ENCODE measurements at regions not wholly inside any gene's neighbourhood (a gene's known extent, or its start where the extent isn't known, plus 50 kb on each side); places are given as distances from the start of the nearest gene placed in this dataset.
"Not testable (repeated sequence)": the region's sequence is repeated elsewhere in the genome, so short reads cannot be mapped to it uniquely, and the experiment has no call there.

DNA sequence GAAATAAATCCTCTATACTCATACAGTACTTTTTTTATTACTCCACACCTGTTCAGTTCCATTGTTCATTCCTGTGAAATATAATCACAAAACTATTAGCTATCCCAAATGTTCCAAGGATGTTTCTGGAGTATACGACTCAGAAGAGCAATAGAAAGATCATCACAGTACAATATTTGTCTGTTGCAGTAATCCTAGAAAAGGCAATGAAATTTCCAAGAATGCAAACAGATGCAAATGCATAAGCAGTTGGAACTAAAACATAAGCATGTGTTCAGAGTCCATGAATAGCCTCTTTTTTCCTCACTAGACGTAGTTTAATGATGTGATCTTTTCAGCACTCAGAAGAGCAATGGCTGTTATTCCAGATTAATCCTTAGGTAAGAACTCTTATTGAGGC, 55.2 kb downstream of the RTL3 start:
- DNase-seq (ENCODE audit: low read depth in 1 of 2, low spot score in 1 of 2): no peak

DNA sequence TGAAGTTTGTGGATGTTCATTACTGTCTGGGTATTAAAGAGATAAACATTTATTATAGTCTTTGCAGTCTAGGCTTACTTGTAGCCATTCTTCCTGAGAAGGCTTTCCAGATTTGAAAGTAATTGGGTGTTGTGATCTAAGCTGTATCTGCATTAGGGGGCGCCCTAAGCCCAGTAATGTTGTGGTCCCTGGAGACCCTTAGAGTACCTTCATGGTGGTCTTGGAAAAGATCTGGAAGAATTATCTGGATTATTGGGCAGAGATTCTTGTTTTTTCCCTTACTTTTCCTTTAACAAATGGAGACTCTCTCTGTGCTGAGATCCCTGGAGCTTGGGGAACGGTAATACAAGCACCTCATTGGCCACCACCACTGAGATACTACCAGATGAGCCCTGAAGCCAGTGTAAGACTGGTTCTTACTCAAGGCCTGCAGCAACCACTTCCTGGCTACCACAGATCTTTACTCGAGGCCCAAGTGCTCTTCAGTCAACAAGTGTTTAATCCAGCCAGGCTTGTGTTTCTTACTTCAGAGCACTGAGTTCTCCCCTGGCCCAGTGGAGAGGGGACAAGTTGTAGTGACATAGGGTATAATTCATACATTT, 63.1 kb downstream of the RTL3 start:
- no peak for DNase-seq (ENCODE audit: low read depth in 1 of 2, low spot score in 1 of 2)

DNA sequence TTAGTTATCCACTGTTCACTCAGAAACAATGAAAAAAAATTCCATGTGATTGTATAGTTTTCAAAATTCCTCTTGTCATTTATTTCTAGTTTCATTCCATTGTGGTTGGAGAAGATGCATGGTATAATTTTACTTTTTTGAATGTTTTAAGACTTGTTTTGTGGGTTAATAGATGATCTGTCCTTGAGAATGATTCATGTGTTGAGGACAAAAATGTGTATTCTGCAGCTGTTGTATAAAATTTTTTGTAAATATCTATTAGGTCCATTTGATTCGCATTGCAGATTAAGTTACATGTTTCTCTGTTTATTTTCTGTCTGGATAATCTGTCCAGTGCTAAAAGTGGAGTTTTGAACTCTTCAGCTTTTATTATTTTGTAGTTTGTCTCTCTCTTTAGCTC, 65.4 kb downstream of the RTL3 start:
- no peak for DNase-seq (ENCODE audit: low read depth in 1 of 2, low spot score in 1 of 2)

GRCh38 chrX:78592030-78592429, 67.1 kb downstream of the RTL3 start:
- DNase-seq (ENCODE audit: low read depth in 1 of 2, low spot score in 1 of 2): no peak

DNA sequence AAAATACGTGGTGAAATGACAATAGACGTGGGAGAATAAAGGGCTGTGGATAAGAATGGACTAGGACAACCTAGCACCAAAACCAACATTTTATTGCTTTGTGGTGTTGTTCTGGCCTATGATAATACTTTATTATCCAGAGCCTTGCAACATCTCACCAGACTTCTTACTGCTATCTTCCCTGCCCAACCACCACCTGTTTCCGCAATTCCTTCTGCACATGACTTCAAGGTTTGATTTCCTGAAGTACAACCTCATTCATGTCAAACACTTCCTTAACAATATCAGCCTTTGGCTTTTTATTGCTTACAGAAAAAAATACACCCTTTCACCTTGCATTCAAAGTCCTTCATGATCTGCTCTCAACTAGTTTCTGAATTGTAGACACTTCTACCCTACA, 84.8 kb downstream of the RTL3 start:
- DNase-seq (ENCODE audit: low read depth in 1 of 2, low spot score in 1 of 2): no peak

- DNase-seq (ENCODE audit: low read depth in 1 of 2, low spot score in 1 of 2): no peak
Measured at GRCh38 chrX:78573630-78574029, 85.5 kb downstream of the RTL3 start.

DNA sequence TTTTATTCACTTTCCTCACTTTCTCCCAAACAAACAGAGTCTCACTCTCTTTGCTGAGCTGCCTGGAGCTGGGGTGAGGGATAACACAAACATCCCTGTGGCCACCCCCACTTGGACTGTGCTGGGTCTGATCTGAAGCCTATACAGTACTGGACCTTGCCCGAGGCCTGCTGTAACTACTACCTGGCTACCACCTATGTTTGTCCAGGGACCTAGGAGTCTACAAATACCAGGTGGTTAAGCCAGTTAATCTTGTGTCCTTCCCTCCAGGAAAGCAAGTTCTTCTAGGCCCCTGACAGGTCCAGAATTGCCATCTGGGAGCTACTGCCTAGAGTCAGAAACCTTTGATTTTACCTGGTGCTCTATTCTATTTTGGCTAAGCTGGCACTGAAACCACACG, 87.3 kb downstream of the RTL3 start:
- no peak for DNase-seq (ENCODE audit: low read depth in 1 of 2, low spot score in 1 of 2)

DNA sequence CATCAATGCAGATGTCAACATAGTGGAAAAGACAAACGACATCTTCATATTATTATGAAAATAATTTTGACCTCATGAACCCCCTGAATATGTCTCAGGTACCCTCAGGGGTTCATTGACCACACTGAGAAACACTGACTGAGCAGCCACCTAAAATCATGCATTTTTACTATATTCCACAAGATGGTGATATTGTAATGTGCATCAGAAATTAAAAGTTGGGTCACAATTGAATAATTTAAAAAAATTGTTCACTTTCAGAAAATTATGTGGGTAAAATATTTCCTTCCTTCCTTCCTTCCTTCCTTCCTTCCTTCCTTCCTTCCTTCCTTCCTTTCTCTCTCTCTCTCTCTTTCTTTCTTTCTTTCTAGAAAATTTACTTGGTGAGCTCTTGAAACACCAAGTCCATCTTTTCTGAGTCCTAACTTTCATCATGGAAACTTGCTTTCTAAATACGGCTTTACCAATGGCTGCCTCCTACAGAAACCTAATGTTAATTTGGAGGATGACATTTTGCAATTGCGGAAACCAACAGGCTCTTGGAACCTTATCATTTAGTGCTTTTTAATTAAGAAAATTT, 103.6 kb downstream of the RTL3 start:
- no peak for DNase-seq (ENCODE audit: low read depth in 1 of 2, low spot score in 1 of 2)

DNA sequence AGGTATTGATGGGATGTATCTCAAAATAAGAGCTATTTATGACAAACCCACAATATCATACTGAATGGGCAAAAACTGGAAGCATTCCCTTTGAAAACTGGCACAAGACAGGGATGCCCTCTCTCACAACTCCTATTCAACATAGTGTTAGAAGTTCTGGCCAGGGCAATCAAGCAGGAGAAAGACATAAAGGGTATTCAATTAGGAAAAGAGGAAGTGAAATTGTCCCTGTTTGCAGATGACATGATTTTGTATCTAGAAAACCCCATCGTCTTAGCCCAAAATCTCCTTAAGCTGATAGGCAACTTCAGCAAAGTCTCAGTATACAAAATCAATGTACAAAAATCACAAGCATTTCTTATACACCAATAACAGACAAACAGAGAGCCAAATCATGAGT, 106.5 kb downstream of the RTL3 start:
- DNase-seq (ENCODE audit: low read depth in 1 of 2, low spot score in 1 of 2): not testable (repeated sequence)

- no peak for DNase-seq (ENCODE audit: low read depth in 1 of 2, low spot score in 1 of 2)
Measured at GRCh38 chrX:78548012-78548411, 111.1 kb downstream of the RTL3 start.

GRCh38 chrX:78545233-78545632, 113.9 kb downstream of the RTL3 start:
- no peak for DNase-seq (ENCODE audit: low read depth in 1 of 2, low spot score in 1 of 2)

DNA sequence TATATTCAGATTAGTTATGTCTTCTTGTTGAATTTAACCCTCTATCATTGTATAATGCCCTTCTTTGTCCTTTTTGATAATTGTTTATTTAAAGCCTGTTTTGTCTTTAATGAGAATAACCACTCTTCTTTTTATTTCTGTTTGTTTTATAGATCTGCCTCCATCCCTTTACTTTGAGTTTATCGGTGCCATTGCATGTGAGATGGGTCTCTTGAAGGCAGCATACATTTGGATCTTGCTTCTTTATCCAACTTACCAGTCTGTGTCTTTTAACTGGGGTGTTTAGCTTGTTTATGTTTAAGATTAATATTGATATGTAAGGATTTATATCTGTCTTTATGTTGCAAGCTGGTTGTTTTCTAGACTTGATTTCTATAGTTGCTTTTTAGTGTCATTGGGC, 115.8 kb downstream of the RTL3 start:
- no peak for DNase-seq (ENCODE audit: low read depth in 1 of 2, low spot score in 1 of 2)

GRCh38 chrX:78540171-78540570, 119.0 kb downstream of the RTL3 start:
- DNase-seq (ENCODE audit: low read depth in 1 of 2, low spot score in 1 of 2): no peak

DNA sequence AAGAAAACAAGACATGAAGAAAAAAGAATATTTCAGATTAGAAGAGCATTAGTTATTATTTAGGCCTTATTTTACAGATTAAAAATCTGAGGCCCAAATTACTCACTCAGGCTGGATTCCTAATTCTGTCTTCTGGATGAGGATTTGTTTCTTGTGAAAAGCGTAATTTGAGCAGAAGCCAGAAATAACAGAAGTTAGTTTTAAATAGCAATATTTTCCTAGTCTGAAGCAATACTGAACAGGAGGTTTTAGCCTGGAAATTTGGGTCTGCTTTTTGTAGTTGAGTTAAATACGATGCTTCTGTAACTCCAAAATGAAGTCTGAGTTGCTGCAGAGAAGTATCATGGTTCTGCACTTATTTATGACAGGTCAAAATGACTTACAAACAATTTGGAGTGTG, 124.9 kb downstream of the RTL3 start:
- DNase-seq (ENCODE audit: low read depth in 1 of 2, low spot score in 1 of 2): no peak

DNA sequence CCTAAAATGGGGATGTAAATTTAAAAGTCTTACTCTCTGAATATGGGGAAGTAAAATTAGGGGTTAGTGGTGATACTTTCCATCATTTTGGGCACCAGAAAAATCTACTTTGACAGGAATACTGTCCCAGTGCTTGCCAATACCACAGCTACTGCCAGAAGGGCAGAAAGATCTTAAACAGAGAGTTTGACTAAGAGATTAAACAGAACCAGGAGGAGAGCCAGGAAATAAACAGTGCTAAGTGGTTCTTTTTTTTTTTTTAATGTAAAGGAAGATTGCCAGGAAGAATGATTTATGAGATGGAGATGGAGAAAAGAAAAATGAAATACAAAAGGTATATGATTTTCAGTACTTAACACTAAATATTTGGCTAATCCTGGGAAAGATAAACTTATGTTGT, 126.8 kb downstream of the RTL3 start:
- DNase-seq (ENCODE audit: low read depth in 1 of 2, low spot score in 1 of 2): no peak

GRCh38 chrX:78527818-78528217, 131.3 kb downstream of the RTL3 start:
- no peak for DNase-seq (ENCODE audit: low read depth in 1 of 2, low spot score in 1 of 2)

- peak in 1 of 2 donors; percentile 17 for DNase-seq (ENCODE audit: low read depth in 1 of 2, low spot score in 1 of 2)
Measured at GRCh38 chrX:78527263-78527662, 131.9 kb downstream of the RTL3 start.

DNA sequence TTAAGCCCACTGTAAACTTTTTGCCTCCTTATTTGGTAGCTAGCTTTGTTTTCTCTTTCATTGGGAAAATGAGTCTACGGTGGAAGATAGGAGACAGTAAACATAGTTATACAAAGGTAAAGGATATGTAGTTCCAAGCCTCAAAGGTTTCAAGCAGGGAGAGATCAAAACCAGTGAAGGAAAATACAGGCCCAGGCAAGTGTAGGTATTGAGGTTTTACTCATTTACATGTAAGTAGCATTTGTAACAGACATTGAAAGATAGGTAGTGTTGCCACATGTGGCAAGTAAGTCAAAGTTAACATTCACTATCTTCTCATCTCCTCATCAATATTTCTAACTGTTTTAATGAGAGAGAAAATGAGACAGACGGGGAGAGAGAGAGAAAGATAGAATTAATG, 136.5 kb downstream of the RTL3 start:
- DNase-seq (ENCODE audit: low read depth in 1 of 2, low spot score in 1 of 2): no peak

DNA sequence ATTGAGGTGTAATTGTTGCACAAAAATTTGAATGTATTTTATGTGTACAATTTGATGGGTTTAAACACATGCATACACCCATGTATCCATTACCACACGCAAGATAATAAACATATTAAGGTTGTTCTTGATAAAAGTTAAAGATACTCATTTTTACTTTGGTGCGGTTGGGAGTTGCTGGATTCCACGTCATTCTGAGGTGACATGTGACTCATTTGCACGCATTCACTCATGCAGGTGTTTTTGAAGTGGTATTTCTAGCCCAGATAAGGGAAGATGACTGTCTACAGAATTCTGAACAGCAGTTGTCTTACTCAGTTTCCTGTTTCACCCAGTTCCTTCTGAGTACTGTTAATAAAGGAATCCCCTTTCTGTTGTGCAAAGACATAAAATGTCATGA, 142.0 kb downstream of the RTL3 start:
- DNase-seq (ENCODE audit: low read depth in 1 of 2, low spot score in 1 of 2): peak in 1 of 2 donors; percentile 60

- peak in 1 of 2 donors; percentile 25 for DNase-seq (ENCODE audit: low read depth in 1 of 2, low spot score in 1 of 2)
Measured at GRCh38 chrX:78514852-78515251, 144.3 kb downstream of the RTL3 start.

GRCh38 chrX:78513971-78514738, 145.0 kb downstream of the RTL3 start:
- no peak for DNase-seq (ENCODE audit: low read depth in 1 of 2, low spot score in 1 of 2)

DNA sequence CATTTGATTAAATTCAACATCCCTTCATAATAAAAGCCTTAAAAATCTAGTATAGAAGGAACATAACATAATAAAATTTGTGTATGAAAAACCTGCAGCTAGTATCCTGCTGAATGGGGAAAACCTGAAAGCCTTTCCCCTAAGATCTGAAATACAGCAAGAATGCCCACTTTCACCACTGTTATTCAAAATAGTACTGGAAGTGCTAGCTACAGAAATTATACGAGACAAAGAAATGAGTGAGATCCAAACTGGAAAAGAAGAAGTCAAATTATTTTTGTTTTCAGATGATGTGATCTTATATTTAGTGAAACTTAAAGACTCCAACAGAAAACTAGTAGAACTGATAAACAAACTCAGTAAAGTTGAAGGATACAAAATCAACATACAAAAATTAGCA, 152.9 kb downstream of the RTL3 start:
- no peak for DNase-seq (ENCODE audit: low read depth in 1 of 2, low spot score in 1 of 2)

GRCh38 chrX:78496483-78496882, 162.6 kb downstream of the RTL3 start:
- no peak for DNase-seq (ENCODE audit: low read depth in 1 of 2, low spot score in 1 of 2)
